AG09319 (cell line): ENCODE measurements at regions not wholly inside any gene's neighbourhood (a gene's known extent, or its start where the extent isn't known, plus 50 kb on each side); places are given as distances from the start of the nearest gene placed in this dataset.

Source experiments
- DNase-seq: peaks from one replicate; pipeline ENCODE4 v3.0.0-alpha.2; 2010; ENCODE audit warnings: low read depth; ENCODE audit errors: extremely low read depth
- TF ChIP-seq, protein P1 (sequence below): IDR thresholded peaks from 2 replicates; pipeline ENCODE4 v1.5.1; 2011; ENCODE audit warnings: low read depth, mild to moderate bottlenecking, inconsistent platforms, low read length, moderate library complexity

DNA sequence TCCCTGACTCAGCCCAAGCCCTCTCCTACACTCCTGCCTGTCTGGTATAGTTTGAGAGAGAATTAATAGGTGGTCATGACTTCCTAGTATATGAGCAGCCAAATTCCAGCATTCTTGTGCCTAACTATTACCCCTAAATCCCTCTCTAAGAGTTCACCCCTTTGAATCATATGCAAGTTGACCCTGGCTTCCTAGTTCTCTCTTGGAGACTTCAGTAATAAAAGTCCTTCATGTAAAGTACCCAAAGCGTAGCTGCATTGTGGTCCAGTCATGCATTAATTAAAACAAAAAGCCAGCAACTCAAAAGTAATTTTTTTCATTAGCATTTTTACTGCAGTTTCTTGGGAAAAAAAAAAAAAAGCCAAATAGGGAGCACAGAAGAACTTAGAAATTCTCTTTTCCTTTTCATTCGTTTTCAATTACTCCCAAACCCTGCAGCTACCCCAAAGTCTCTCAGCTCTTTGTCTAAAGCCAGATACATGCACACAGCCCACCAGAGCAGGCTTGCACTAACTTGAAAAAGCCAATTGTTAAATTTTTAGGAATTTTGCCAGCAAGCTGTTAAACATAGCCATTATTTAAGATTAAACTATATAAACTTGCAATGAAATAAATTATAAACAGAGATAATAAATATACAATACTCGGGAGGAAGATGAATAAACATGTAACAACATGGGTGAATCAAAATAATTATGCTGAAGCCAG is 50.1 kb upstream of the STT3B start:
- TF ChIP-seq, protein P1, sequence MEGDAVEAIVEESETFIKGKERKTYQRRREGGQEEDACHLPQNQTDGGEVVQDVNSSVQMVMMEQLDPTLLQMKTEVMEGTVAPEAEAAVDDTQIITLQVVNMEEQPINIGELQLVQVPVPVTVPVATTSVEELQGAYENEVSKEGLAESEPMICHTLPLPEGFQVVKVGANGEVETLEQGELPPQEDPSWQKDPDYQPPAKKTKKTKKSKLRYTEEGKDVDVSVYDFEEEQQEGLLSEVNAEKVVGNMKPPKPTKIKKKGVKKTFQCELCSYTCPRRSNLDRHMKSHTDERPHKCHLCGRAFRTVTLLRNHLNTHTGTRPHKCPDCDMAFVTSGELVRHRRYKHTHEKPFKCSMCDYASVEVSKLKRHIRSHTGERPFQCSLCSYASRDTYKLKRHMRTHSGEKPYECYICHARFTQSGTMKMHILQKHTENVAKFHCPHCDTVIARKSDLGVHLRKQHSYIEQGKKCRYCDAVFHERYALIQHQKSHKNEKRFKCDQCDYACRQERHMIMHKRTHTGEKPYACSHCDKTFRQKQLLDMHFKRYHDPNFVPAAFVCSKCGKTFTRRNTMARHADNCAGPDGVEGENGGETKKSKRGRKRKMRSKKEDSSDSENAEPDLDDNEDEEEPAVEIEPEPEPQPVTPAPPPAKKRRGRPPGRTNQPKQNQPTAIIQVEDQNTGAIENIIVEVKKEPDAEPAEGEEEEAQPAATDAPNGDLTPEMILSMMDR = no peak
- DNase-seq = no peak
